ENCODE measurements at regions not wholly inside any gene's neighbourhood (a gene's known extent, or its start where the extent isn't known, plus 50 kb on each side); places are given as distances from the start of the nearest gene placed in this dataset.

GRCh38 chr5:117102591-117102990 is 528.0 kb upstream of the SEMA6A start:
- TF ChIP-seq POLR2A (IDR thresholded peaks at IDR 0.05): no peak
- no peak for TF ChIP-seq POLR2AphosphoS5 (IDR thresholded peaks at IDR 0.05)
- no peak for TF ChIP-seq CTCF (IDR thresholded peaks at IDR 0.05)
